Motor neuron (in vitro differentiated cells): ENCODE measurements at regions not wholly inside any gene's neighbourhood (a gene's known extent, or its start where the extent isn't known, plus 50 kb on each side); places are given as distances from the start of the nearest gene placed in this dataset.

Experiments
- ATAC-seq, 8 experiments: fragments of 200-7000 bp; cut with Tn5 transposase; replicated peaks in 6 of 8; 2 replicates each; pipeline ENCODE4 v1.8.0; 2021; ENCODE audit warnings: mild to moderate bottlenecking in 8 of 8, moderate library complexity in 8 of 8
- H3K27ac ChIP-seq, 2 donors: fragments of 250-450 bp; sonication (Bioruptor Pico); 2 replicates each; pipeline ENCODE4 v1.9.0; 2021; ENCODE audit warnings: antibody characterized with exemption in 2 of 2, mild to moderate bottlenecking in 2 of 2, moderate library complexity in 1 of 2
- H3K4me1 ChIP-seq, 2 donors: fragments of 250-450 bp; sonication (Bioruptor Pico); replicated peaks in 1 of 2; 2 replicates each; pipeline ENCODE4 v1.6.1; 2021; ENCODE audit warnings: antibody characterized with exemption in 2 of 2, mild to moderate bottlenecking in 2 of 2, moderate library complexity in 1 of 2
- H3K4me3 ChIP-seq, 5 donors: fragments of 250-450 bp; sonication (Bioruptor Pico); 2 replicates each; pipeline ENCODE4 v1.9.0; 2021; ENCODE audit warnings: antibody characterized with exemption in 5 of 5, mild to moderate bottlenecking in 5 of 5, moderate library complexity in 4 of 5
- WGBS, 10 experiments: fragments of 450-650 bp; shearing (Covaris generic); methylation state at CpG; one replicate each; pipeline ENCODE4 v1.0.0; 2022; 5-methylcytosine and 5-hydroxymethylcytosine counted together
- in situ Hi-C, 9 experiments: fragments of 400-800 bp; cut with MboI; loops; one replicate each; pipeline ENCODE4 v1.15.0; 2021; ENCODE audit warnings: low sequenced_read_pairs in 9 of 9, low pct_unique_long_range_greater_than_20kb in 2 of 9; ENCODE audit not compliant: unreplicated experiment in 9 of 9

DNA sequence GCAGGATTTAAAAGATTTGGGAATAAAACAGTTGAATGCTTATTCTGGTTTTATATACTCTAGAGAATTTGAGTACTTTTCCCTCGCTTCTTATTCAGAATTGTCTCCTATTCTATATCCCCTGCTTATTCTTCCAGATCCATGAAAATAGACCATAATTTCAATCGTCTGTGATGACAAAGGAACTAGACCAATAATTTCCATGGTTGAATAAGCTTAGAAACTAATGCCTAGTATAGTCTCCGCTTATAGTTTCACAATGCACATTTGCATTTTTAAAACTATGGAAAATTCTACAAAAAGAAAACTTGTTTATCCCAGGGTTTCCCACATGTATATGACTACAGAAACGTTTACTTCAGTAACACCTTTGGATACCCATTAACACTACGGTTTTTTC is 247.4 kb upstream of the NR5A2 start:
- Histone ChIP-seq H3K27ac (no peak overlapping the region), H3K4me1 (no peaks in the 10 kb centered on the region), H3K4me3 (no peak overlapping the region)
- 49 to 100% (median 91%) methylated on average over 3 to 5 of the region's 5 CpGs for WGBS, 10 experiments
- no peak for ATAC-seq
- in situ Hi-C loops, result no loop called here

DNA sequence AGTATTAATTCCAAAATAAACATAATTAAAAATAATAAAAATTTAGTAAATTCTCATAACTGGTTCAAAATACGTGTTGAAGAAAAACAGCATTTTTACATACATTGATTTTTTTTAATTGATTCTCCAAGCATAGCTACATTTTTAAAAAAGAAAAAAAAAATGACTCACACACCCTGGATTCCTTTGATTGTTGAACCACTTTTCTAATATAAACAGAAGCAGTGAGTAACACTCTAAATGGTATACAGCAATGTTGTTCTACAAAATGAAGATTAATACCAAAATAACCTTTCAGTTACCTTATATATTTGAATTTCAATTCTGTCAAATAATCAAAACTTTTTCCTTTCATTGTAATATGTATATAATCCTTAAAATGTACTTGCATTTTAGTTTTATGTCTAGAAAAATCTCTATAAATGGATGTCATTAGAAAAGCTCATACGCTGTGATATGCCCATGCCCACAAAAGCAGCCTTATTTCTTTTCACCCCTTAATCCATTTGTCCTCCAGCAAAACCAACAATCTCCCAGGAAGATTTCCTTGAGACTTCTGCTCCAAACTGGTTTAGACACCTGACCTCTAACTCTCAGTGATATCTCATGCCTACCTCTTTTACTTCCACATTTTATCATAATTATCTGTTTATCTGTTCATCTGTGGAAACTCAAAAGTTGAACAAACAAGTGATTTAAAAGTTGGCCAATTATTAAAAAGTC is 246.4 kb upstream of the NR5A2 start:
- in situ Hi-C loops, result no loop called here
- ATAC-seq, result no peak
- Histone ChIP-seq H3K27ac (no peak overlapping the region), H3K4me1 (no peaks in the 10 kb centered on the region), H3K4me3 (no peak overlapping the region)
- 80 to 100% (median 96%) methylated on average over 1 to 2 of the region's 2 CpGs for WGBS, 10 experiments

DNA sequence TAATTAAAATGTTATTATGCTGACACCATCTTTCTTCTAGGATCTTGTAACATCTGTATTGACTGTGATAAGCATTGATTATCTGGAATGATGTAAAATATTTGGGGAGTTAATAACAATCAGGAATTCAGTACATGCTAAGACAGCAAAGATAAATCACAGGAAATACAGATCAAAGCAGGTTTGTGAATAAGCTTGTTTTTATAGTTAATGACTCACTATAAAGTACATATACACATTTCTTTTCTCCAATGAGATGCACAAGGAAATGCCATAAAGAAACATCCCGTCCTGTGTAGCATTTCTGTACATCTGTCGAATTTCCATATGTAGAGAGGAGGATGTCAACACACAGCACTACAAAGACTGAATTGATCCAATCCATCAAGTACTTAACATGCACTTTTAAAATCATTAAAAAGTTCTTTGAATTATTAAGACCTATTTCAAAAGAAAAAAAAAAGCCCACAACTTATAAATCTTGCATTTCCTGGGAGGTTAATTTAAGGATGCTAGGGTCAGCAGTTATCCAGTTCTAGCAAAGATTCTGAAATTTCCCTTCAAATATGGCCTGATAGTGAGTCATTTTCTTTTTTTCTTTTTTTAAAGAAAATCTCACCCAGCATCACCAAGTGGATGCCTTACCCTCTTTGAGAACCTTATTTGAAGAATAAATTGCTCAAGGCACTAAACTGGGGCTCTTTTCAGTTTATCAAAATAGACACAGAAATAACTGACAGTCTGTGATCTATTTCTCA is 243.2 kb upstream of the NR5A2 start:
- Histone ChIP-seq H3K27ac (no peak overlapping the region), H3K4me3 (no peak overlapping the region), H3K4me1 (no peaks in the 10 kb centered on the region)
- in situ Hi-C loops, result no loop called here
- WGBS, 10 experiments, result 0 to 92% (median 31%) methylated on average over 1 to 2 of the region's 2 CpGs
- ATAC-seq, result peak in 3 of 8 experiments; percentile 35 to 80 (median 54)

GRCh38 chr1:199786695-199787094 is 240.8 kb upstream of the NR5A2 start:
- in situ Hi-C loops, result no loop called here
- Histone ChIP-seq H3K27ac (no peak overlapping the region), H3K4me3 (no peak overlapping the region), H3K4me1 (peaks cover 0 to 2% of the 10 kb centered on the region in 2 donors)
- WGBS, 10 experiments, result 13 to 100% (median 71%) methylated on average over 1 to 3 of the region's 3 CpGs
- peak in 2 of 8 experiments; percentile 43 to 44 for ATAC-seq

DNA sequence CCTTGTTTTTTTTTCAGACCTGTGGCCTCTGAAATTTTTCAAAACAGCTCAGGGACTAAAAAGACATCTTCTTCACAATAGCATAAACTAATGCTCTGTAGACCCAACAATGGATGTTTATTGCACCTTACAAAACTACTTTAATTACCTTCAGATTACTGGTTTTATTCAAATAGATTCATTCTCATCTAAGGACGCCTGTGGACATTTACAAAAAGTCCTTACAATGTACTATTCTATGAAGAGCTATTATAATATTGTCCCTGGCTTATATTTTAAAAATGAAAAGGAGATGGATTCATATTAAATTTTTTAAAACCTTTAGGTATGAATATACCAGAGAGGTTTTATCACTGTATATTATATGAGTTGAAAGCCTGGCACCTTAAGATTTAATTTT is 238.4 kb upstream of the NR5A2 start:
- Histone ChIP-seq H3K4me1 (peaks cover 0 to 8% of the 10 kb centered on the region in 2 donors), H3K27ac (no peak overlapping the region), H3K4me3 (no peak overlapping the region)
- ATAC-seq, result no peak
- 20 to 100% (median 75%) methylated on average over 1 of the region's 1 CpG; no CpG with 5 or more reads in 3 of the 10 experiments for WGBS, 10 experiments
- in situ Hi-C loops, result no loop called here

DNA sequence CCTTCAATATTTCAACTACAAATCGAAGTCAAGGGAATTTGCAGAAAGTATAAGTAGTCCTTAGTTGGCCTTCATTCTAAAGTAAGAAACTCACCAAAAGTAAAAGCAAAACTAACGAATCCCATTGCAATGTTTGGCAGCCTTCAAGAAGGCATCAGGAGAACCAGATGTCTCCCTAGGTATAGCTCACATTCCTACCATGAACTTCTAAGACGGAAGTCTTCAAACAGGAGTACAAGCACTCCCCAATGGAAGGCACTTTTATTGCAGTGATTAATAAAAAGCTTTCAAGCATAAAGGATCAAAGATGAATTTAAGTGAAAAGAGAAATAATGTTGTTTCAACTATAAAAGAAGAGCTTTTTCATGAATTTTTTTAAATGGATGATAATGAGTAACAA is 236.0 kb upstream of the NR5A2 start:
- in situ Hi-C loops, result no loop called here
- H3K4me3 ChIP-seq, result no peak overlapping the region
- peaks cover 0 to 8% of the 10 kb centered on the region in 2 donors for H3K4me1 ChIP-seq
- no peak for ATAC-seq
- H3K27ac ChIP-seq, result no peak overlapping the region
- 43 to 100% (median 88%) methylated on average over 1 to 3 of the region's 3 CpGs for WGBS, 10 experiments

DNA sequence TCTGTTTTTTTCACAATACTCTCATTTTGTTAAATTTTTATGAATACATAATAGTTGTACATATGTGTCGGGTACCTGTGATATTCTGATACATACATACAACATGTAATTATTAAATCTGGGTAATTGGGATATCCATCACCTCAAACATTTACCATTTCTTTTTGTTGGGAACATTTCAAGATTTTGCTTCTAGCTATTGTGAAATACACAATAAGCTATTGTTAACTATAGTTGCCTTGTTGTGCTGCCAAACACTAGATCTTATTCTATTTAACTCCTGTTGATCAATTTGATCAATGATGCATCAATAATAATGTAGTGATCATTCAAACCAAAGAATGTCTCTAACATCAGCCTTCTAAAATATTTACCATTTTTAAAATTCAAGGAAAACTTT is 234.6 kb upstream of the NR5A2 start:
- no peak for ATAC-seq
- WGBS, 10 experiments, result 0 to 100% (median 97%) methylated on average over 1 of the region's 1 CpG; no CpG with 5 or more reads in 2 of the 10 experiments
- in situ Hi-C loops, result no loop called here
- Histone ChIP-seq H3K4me1 (peaks cover 0 to 8% of the 10 kb centered on the region in 2 donors), H3K27ac (no peak overlapping the region), H3K4me3 (no peak overlapping the region)

GRCh38 chr1:199794105-199794863 is 233.2 kb upstream of the NR5A2 start:
- H3K4me1 ChIP-seq, result peaks cover 0 to 8% of the 10 kb centered on the region in 2 donors
- WGBS, 10 experiments, result 37 to 95% (median 86%) methylated on average over 5 to 9 of the region's 9 CpGs
- H3K27ac ChIP-seq, result no peak overlapping the region
- no peak overlapping the region for H3K4me3 ChIP-seq
- ATAC-seq, result no peak
- in situ Hi-C loops, result no loop called here

- H3K4me3 ChIP-seq, result no peak overlapping the region
- no peak for ATAC-seq
- H3K27ac ChIP-seq, result no peak overlapping the region
- WGBS, 10 experiments, result 53 to 100% (median 86%) methylated on average over 1 to 8 of the region's 8 CpGs; no CpG with 5 or more reads in 1 of the 10 experiments
- in situ Hi-C loops, result no loop called here
- H3K4me1 ChIP-seq, result peaks cover 0 to 4% of the 10 kb centered on the region in 2 donors
These were observed 228.4 kb upstream of the NR5A2 start for GRCh38 chr1:199799116-199799515.

DNA sequence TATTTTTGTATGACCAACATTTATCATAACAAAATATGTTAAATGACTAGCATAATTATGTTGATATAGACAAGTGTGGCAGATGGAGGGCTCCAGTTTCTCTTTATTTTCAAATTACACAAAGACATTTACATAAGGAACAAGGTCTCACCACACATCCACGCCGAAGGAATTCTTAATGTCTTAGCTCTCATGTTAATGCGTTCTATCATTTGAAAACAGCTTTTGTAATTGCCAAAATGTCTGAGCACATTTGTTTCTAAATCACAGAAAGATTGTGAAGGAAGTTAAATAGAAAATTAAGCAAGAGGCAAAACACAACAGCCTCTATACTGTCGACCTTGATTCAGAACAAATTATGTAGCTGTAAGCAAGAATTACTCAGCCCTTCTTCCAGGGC is 223.0 kb upstream of the NR5A2 start:
- Histone ChIP-seq H3K27ac (no peak overlapping the region), H3K4me3 (no peak overlapping the region), H3K4me1 (peaks cover 2 to 4% of the 10 kb centered on the region in 2 donors)
- in situ Hi-C loops, result no loop called here
- ATAC-seq, result peak in 1 of 8 experiments; percentile 41
- WGBS, 10 experiments, result 8 to 81% (median 61%) methylated on average over 2 to 4 of the region's 4 CpGs

GRCh38 chr1:199808110-199808870 is 219.2 kb upstream of the NR5A2 start:
- in situ Hi-C loops, result no loop called here
- Histone ChIP-seq H3K4me1 (peaks cover 2 to 4% of the 10 kb centered on the region in 2 donors), H3K27ac (no peak overlapping the region), H3K4me3 (no peak overlapping the region)
- peak in 1 of 8 experiments; percentile 25 for ATAC-seq
- 6 to 100% (median 66%) methylated on average over 1 to 2 of the region's 2 CpGs for WGBS, 10 experiments

DNA sequence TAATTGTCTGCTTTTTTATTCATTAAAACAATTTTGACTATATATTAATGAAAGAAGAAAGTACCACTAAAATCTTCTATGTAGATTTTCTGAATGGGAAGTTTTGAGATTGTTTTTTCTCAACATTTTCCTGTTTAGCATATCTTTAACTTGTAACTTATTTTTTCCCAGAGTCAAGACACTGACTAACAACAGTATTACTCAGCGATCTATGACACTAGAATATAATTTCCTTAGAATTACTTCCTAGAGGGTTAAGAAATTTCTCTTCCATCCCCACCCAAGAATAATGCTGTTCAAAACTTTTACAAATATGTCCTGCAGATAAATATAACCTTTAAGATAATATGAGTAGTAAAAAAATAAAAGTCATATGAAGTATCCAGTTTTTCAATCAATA is 218.2 kb upstream of the NR5A2 start:
- in situ Hi-C loops, result no loop called here
- Histone ChIP-seq H3K4me1 (peaks cover 0 to 2% of the 10 kb centered on the region in 2 donors), H3K4me3 (no peak overlapping the region), H3K27ac (no peak overlapping the region)
- WGBS, 10 experiments, result 25 to 100% (median 83%) methylated on average over 1 of the region's 1 CpG; no CpG with 5 or more reads in 1 of the 10 experiments
- ATAC-seq, result no peak
